ENCODE measurements at regions not wholly inside any gene's neighbourhood (a gene's known extent, or its start where the extent isn't known, plus 50 kb on each side); places are given as distances from the start of the nearest gene placed in this dataset.

- TF ChIP-seq POLR2A (IDR thresholded peaks at IDR 0.05), result no peak
- TF ChIP-seq, protein P1, sequence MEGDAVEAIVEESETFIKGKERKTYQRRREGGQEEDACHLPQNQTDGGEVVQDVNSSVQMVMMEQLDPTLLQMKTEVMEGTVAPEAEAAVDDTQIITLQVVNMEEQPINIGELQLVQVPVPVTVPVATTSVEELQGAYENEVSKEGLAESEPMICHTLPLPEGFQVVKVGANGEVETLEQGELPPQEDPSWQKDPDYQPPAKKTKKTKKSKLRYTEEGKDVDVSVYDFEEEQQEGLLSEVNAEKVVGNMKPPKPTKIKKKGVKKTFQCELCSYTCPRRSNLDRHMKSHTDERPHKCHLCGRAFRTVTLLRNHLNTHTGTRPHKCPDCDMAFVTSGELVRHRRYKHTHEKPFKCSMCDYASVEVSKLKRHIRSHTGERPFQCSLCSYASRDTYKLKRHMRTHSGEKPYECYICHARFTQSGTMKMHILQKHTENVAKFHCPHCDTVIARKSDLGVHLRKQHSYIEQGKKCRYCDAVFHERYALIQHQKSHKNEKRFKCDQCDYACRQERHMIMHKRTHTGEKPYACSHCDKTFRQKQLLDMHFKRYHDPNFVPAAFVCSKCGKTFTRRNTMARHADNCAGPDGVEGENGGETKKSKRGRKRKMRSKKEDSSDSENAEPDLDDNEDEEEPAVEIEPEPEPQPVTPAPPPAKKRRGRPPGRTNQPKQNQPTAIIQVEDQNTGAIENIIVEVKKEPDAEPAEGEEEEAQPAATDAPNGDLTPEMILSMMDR (IDR thresholded peaks at IDR 0.05), result no peak
Measured at GRCh38 chr2:125684932-125685331, 971.0 kb upstream of the GYPC start.
